DMS53 treated with DMSO at 0.1 percent for 48 hours (cell line): ENCODE measurements at regions not wholly inside any gene's neighbourhood (a gene's known extent, or its start where the extent isn't known, plus 50 kb on each side); places are given as distances from the start of the nearest gene placed in this dataset.
A peak's percentile ranks its signal among the peaks of the same experiment; 100 is the strongest.
"Not testable (repeated sequence)": the region's sequence is repeated elsewhere in the genome, so short reads cannot be mapped to it uniquely, and the experiment has no call there.

Experiments used
- DNase-seq: peaks from one replicate; lab custom pipeline; 2025; ENCODE audit not compliant: unreplicated experiment; lab: John Stamatoyannopoulos, UW

DNA sequence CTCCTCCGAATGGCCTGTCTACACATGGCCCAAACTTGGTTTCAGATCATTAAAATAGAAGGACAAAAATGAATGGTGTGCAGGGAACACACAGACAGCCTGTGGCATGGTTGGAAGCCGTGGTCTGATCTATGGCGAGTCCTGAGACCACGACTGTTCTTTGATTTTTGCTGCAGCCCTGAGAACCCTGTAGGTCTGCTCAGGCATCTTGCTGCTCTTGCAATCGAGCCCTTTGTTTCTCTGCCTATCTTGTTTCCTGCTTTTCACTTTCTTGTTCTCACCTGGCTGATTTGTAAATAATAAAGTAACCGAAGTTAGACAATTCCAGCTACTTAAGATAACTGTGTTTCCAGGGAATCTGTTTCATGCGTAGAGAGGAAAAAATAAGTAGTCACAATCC, 54.1 kb upstream of the NBPF9 start:
- DNase-seq: not testable (repeated sequence)

- not testable (repeated sequence) for DNase-seq
Observed at GRCh38 chr1:149158308-149158707, 55.0 kb upstream of the NBPF9 start.

- DNase-seq: not testable (repeated sequence)
Observed at GRCh38 chr1:149163063-149163444, 59.7 kb upstream of the NBPF9 start.

DNA sequence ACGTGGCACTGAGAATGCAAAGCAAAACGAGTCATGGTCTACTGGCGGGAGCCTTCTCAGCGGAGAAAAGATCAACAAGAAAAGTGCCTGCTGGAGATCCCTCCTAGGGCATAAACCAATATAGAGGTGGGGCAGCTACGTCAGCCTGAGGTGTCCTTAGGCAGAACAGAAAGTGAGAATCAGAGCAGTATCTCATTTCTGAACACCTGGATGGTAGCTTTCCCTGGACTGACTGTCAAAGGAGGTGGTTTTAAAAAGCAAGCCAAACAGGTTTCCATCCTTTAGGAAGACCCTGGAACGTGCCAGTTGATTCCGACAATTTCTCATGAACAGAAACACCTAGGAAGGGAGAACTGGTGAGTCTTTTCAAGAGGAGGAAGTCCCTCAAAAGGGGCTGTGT, 71.4 kb upstream of the NBPF9 start:
- peak; percentile 40 for DNase-seq

- not testable (repeated sequence) for DNase-seq
Observed at GRCh38 chr1:149175812-149176211, 72.5 kb upstream of the NBPF9 start.

GRCh38 chr1:149176453-149177316, 73.3 kb upstream of the NBPF9 start:
- DNase-seq: not testable (repeated sequence)

GRCh38 chr1:149190742-149191141, 87.4 kb upstream of the NBPF9 start:
- not testable (repeated sequence) for DNase-seq

GRCh38 chr1:149196651-149197050, 93.3 kb upstream of the NBPF9 start:
- not testable (repeated sequence) for DNase-seq

DNA sequence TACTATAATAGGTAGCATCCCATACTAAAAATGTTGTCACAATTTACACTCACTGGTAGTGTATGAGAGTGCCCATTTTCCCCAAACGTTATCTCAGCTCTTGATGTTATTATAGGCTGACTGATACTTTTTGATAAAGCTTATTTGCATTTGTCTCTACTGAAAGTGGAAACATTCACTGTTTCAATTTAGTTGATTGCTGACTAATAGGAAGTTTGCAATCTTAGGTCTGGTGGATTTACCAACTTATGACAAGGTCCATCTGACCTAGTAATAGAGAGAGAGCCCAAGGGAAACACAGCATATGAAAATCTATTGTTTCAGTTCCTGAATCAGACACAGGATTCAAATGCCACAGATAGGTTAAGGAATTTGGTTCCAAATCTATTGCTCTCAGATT, 97.2 kb upstream of the NBPF9 start:
- DNase-seq: not testable (repeated sequence)

- not testable (repeated sequence) for DNase-seq
Observed at GRCh38 chr1:149202283-149202682, 98.9 kb upstream of the NBPF9 start.

DNA sequence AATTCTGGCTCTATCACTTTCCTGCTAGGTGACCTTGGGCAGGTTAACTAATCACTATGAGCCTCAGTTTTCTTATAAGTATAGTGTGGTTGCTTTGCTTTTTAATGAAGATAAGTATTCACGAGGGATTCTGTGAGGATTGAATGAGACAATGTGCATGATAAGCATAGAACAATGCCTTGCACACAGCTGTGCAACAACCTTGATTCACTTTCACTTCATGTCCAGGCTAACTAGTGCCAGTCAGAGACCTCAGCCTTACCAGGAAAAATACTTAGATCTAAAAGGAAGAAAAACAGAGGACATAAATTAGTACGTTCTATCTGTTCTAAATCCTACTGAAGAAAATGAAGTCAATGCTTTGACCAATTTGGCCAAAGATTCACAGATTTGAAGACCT, 101.0 kb upstream of the NBPF9 start:
- not testable (repeated sequence) for DNase-seq

DNA sequence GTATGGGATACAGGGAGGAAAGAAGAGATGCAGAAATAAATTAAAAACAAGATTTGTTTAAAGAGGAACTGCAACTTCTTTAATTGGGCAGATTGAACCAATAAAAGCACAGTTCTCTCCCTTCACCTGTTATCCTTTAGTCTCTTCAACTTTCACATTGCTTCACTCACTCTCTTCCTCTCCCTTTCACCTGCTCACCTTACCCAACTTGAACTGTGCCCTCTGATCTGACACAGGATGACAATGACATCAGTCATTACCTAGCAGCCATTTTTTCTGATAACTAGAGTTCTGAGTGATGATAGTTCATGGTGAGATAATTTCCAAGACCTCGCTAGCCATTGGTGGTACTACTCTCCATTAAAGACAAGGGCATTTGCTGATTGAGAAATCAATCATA, 105.5 kb upstream of the NBPF9 start:
- DNase-seq: not testable (repeated sequence)

DNA sequence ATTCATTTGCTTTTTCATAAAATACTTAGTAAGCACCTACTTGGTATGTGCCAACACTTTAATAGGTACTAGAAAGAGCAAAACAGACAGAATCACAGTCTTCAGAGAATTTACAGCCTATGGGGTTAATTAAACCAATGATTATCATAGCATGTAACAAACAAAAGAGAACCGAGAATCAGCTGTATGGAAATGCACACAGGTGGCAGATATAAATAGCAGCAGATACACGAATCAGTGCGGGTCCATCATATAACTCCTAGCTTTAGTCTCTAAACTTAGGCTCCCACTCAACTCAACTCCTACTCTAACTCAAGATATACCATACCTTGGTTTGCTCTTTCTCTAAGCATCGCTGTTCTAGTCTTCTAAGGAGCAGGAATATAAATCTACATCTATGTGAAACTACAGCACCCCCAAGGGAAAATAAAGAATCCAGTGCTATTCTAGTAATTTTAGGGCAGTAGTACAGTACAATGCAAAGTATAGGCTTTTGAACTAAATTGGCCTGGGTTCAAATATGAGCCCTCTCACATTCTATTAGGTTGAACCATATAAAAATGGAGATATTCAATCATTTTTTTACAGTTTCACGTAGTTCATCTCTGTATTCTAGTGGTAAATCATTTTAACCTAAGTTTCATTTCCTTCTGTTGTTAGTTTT, 108.5 kb upstream of the NBPF9 start:
- DNase-seq: not testable (repeated sequence)

GRCh38 chr1:149212946-149213345, 109.6 kb upstream of the NBPF9 start:
- DNase-seq: not testable (repeated sequence)

DNA sequence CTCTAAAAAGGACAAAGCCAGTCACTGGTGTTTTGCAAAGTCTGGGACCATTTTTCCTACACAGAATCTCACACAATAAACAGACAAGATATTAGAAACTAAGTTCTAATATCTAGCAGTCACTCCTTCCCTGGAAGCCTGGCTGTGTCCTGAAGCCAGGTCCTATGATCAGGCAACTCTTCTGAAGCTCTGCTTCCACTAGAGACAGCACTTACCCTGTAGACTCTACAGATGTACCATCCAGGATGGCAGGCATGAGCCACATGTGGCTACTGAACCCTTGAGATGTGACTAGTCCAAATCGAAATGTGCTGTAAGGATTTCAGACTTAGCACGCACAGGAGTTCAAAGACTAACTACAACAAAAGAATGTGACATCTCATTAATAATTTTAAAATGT, 110.3 kb upstream of the NBPF9 start:
- not testable (repeated sequence) for DNase-seq

- DNase-seq: not testable (repeated sequence)
Observed at GRCh38 chr1:149218080-149218988, 115.0 kb upstream of the NBPF9 start.

- DNase-seq: not testable (repeated sequence)
Observed at GRCh38 chr1:149219539-149219938, 116.2 kb upstream of the NBPF9 start.

DNA sequence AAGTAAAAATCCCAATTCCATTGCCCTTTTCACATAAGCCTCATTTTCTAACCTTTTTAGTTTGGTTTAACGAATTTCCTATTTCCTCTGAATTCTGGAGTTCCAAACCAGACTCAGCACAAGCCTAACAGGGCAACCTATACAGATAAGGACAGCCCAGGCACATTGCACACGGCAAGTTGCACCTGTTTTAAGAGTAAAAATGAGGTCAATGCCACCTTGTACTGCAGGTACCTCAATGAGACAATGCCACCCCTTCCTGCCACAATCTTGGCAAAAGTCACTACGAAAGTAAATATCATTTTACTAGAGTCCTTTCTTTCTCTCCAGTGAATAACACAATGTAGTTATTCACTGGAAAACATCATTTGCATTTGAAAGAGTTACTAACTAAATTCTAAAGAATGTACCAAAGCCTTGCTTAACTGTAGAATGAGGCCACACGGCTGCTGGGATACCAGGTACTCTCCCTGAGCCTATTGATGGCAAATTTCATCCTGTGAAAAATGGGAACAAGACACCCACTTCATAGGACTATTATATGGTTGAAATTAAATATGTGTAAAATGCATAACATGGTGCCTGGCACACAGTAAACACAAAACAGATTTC, 117.2 kb upstream of the NBPF9 start:
- not testable (repeated sequence) for DNase-seq

DNA sequence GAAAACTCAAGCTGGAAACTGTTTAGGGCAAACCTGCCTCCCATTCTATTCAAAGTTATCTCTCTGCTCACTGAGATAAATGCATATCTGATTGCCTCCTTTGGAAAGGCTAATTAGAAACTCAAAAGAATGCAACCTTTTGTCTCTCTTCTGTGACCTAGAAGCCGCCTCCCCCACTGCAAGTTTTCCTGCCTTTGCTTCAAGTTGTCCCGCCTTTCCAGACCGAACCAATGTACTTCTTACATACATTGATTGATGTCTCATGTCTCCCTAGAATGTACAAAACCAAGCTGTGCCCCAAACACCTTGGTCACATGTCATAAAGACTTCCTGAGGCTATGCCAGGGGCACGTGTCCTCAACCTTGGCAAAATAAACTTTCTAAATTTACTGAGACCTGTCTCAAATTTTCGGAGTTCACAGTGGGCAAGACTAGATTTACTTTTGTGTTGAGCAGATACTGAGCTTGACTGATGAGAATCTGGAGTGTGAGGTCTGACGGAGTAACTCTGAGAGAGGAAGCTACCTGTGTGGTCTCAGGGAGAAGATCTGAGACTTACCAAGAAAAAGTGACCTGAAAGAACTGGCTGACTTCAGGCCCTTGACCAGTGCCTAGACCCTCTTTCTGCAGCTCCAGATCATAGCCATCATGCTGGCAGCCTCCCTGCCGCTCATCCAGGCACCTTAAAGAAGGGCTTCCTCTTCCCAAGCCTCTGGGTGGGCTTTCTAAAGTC, 124.7 kb upstream of the NBPF9 start:
- DNase-seq: not testable (repeated sequence)
